Stomach (tissue), 4 donors: ENCODE measurements at regions not wholly inside any gene's neighbourhood (a gene's known extent, or its start where the extent isn't known, plus 50 kb on each side); places are given as distances from the start of the nearest gene placed in this dataset.

Experiments
- CTCF ChIP-seq, 7 experiments: fragments of 450-650 bp in 4 of 7; fragments of 200-600 bp in 3 of 7; sonication (generic) in 3 of 7; IDR thresholded peaks; one replicate each; pipeline ENCODE4 v1.5.1; 2016 to 2019; ENCODE audit warnings: antibody characterized with exemption in 7 of 7, control low read depth in 2 of 7, mild to moderate bottlenecking in 1 of 7
- POLR2A ChIP-seq, 4 donors: fragments of 450-650 bp; IDR thresholded peaks; one replicate each; pipeline ENCODE4 v1.6.1; 2016; ENCODE audit warnings: antibody characterized with exemption in 4 of 4, control low read depth in 2 of 4, mild to moderate bottlenecking in 1 of 4, moderate library complexity in 1 of 4
- POLR2AphosphoS5 ChIP-seq, 3 donors: sonication (generic); formaldehyde crosslinking; IDR thresholded peaks; one replicate each; pipeline ENCODE4 v1.6.1; 2016; ENCODE audit warnings: antibody characterized with exemption in 3 of 3

- no peak for TF ChIP-seq CTCF (IDR thresholded peaks at IDR 0.05)
- TF ChIP-seq POLR2A (IDR thresholded peaks at IDR 0.05) = no peak
- no peak for TF ChIP-seq POLR2AphosphoS5 (IDR thresholded peaks at IDR 0.05)
Observed at GRCh38 chr6:90432041-90432775, 135.6 kb upstream of the BACH2 start.
